GM18907 (cell line): ENCODE measurements at regions not wholly inside any gene's neighbourhood (a gene's known extent, or its start where the extent isn't known, plus 50 kb on each side); places are given as distances from the start of the nearest gene placed in this dataset.

Experiments used
- ATAC-seq: cut with Tn5 transposase; IDR thresholded peaks from one replicate; pipeline ENCODE4 v1.9.1; 2021; ENCODE audit warnings: mild to moderate bottlenecking, moderate library complexity; ENCODE audit not compliant: unreplicated experiment

- ATAC-seq: no peak
Observed at GRCh38 chr9:8189881-8190280, 390.3 kb upstream of the DMAC1 start.

- ATAC-seq: no peak
Observed at GRCh38 chr9:8188723-8189407, 389.3 kb upstream of the DMAC1 start.

GRCh38 chr9:8186560-8186959, 387.0 kb upstream of the DMAC1 start:
- peak; percentile 66 for ATAC-seq

- ATAC-seq: no peak
Observed at GRCh38 chr9:8183618-8184017, 384.0 kb upstream of the DMAC1 start.

- no peak for ATAC-seq
Observed at GRCh38 chr9:8179381-8180053, 379.9 kb upstream of the DMAC1 start.

- peak; percentile 57 for ATAC-seq
Observed at GRCh38 chr9:8172000-8172399, 372.4 kb upstream of the DMAC1 start.

- ATAC-seq: no peak
Observed at GRCh38 chr9:8168916-8169438, 369.4 kb upstream of the DMAC1 start.

GRCh38 chr9:8160787-8161186, 361.2 kb upstream of the DMAC1 start:
- no peak for ATAC-seq

- ATAC-seq: no peak
Observed at GRCh38 chr9:8158574-8158973, 359.0 kb upstream of the DMAC1 start.

GRCh38 chr9:8157683-8158324, 358.2 kb upstream of the DMAC1 start:
- no peak for ATAC-seq

- ATAC-seq: peak; percentile 78
Observed at GRCh38 chr9:8156346-8156745, 356.8 kb upstream of the DMAC1 start.

GRCh38 chr9:8155706-8156105, 356.1 kb upstream of the DMAC1 start:
- no peak for ATAC-seq

GRCh38 chr9:8143677-8144076, 344.1 kb upstream of the DMAC1 start:
- ATAC-seq: no peak

GRCh38 chr9:8140557-8140956, 341.0 kb upstream of the DMAC1 start:
- ATAC-seq: no peak

- ATAC-seq: no peak
Observed at GRCh38 chr9:8139756-8140155, 340.2 kb upstream of the DMAC1 start.

GRCh38 chr9:8136477-8136876, 336.9 kb upstream of the DMAC1 start:
- peak; percentile 96 for ATAC-seq

- ATAC-seq: no peak
Observed at GRCh38 chr9:8134635-8135034, 335.1 kb upstream of the DMAC1 start.

- ATAC-seq: no peak
Observed at GRCh38 chr9:8133606-8134005, 334.0 kb upstream of the DMAC1 start.

GRCh38 chr9:8115570-8115969, 316.0 kb upstream of the DMAC1 start:
- peak; percentile 60 for ATAC-seq

- no peak for ATAC-seq
Observed at GRCh38 chr9:8114826-8115225, 315.2 kb upstream of the DMAC1 start.

GRCh38 chr9:8106362-8106761, 306.8 kb upstream of the DMAC1 start:
- no peak for ATAC-seq

GRCh38 chr9:8101607-8102006, 302.0 kb upstream of the DMAC1 start:
- no peak for ATAC-seq
